ENCODE measurements at regions not wholly inside any gene's neighbourhood (a gene's known extent, or its start where the extent isn't known, plus 50 kb on each side); places are given as distances from the start of the nearest gene placed in this dataset.
"Not testable (repeated sequence)": the region's sequence is repeated elsewhere in the genome, so short reads cannot be mapped to it uniquely, and the experiment has no call there.

GRCh38 chr2:173673640-173674039 lies 291.5 kb downstream of the SP3 start:
- DNase-seq: no peak

DNA sequence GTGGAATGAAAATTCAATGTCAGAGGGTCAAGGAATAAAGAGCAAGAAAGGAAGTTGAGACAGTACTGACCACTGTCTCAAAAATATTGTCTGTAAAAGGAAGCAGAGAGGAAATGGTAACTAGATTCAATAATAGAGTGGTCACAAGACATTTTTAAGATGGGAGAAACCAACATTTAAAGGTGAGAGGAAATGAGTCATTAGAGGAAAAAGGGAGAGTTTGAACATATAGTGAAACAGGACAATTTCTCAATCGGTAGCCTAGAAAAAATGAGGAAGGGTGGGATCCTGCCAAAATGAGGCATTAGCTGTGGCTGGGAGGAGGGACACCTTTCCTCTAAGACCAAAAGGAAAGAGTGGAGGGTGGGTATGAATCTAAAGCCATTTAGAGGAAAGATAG lies 288.5 kb downstream of the SP3 start:
- no peak for DNase-seq

DNA sequence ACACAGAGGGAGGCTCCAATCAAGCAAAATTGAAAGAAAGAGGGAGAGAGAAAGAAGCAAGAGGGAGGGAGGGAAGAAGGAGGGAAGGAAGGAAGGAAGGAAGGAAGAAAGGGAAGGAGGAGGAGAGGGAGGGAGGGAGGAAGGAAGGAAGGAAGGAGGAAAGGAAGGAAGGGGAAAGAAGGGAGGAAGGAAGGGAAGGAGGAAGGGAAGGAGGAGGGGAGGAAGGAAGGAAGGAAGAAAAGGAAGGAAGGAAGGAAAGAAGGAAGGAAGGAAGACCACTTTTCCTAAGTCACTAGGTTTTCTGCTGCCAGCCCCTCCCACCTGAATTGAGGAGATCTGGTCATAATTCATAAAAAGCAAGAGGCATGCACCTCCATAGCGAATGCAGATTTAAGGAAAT lies 287.0 kb downstream of the SP3 start:
- DNase-seq: no peak

- DNase-seq: no peak
Observed at GRCh38 chr2:173680574-173680973, 284.6 kb downstream of the SP3 start.

- no peak for DNase-seq
Observed at GRCh38 chr2:173681881-173682650, 283.1 kb downstream of the SP3 start.

DNA sequence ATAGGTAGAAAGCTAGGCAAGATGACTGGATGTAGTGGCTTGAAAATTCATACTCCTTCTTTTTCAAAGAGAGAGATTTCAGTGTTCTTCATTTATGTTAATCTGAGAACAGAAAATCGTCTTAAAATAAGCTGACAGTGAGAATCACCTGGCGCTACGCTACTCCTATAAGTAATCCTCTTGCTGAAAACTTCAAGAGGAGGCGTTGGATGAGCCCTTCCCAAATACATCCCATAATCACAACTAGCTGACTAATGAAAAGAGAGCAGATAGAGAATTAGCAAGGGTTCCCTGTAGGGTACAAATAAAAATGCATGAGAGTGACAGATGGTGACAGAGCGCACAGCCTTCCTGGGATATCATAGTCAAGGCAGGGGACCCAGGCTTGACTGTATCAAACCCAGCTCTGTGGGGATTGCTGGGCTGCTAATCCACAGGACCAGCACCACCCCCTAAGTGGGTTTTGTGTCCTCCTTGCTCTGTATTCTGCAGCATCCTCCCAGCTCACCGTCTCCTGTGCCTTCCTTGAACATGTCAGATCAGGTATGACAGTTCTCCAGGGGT lies 280.2 kb downstream of the SP3 start:
- no peak for DNase-seq

DNA sequence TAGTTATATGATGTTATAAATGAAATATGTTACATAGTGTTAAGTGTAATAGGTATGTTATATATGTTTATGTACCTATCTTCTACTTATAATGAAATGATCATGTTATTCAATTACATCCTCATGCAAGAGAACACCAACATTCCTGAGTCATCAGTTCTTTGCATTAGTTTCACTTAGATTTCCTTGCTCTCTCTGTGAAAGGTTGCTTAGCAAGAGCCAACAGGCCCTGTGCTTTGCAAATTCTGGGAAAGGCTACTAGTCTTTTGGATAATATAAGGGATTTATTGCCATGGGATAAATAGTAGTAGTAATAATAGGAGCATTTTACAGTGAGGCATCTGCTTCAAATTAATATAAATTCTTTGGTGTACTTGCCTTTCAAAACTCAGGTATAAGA lies 274.8 kb downstream of the SP3 start:
- no peak for DNase-seq

DNA sequence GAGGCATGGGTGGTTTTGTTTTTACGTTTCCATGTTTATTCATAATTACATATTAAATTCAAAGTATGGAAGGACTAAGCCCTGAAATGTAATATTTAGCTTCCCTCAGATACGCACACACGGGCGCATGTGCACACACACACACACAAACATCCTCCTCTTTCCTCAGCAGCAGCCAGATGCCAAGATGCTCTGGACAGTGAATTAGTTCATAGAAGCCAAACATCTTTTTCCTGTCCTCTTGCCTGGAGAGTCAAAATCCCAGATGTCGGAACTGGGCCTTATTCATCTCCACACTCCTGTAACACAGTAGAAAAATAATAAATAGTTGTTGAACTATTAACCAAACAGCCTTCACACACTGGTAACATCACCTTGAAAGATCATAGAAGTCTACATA lies 273.1 kb downstream of the SP3 start:
- DNase-seq: no peak

DNA sequence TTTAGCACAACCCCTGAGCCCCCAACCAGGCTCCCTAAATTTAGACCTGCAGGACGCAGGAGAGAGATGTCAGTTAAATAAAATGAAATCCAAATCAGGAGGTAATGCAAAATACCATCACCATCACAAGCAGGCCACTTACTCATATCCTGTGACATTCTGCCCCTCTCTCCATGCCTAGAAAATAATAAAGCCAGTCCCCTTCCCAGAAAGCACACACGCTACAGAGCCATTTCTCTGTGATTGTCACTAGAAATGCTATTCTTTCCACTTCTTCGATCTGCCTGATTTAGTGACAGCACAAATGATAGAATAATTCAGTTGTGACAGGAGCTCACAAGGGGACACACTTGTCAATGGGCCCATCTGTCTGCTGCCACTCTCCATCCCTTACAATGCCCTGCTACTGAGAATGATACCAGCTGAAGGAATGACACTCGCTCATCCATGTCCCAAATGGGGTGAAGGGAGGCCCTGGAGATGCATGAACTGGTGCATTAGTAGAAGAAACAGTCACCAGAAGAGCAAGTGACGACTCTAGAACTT lies 272.1 kb downstream of the SP3 start:
- DNase-seq: no peak

DNA sequence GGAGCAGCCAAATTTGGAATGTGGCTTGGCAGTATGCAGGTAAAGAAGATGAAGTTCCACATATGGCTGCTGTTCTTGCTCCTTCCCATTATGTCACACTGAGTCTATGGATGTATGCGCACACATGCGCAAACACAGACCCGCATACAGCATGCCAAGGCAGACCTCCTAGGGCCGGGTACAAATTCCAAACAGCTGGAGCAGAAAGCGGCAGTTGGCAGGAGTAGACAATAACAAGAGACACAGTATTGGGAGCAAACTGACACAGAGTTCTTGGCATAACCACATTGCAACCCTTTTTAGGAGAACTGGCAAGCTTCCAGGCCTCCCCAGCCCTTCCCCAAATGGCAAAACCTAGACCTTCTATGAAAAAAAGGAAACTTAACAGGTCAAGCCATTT lies 268.9 kb downstream of the SP3 start:
- DNase-seq: peak; percentile 51

GRCh38 chr2:173697929-173698328 lies 267.2 kb downstream of the SP3 start:
- no peak for DNase-seq

- no peak for DNase-seq
Observed at GRCh38 chr2:173705656-173706055, 259.5 kb downstream of the SP3 start.

- no peak for DNase-seq
Observed at GRCh38 chr2:173706936-173707335, 258.2 kb downstream of the SP3 start.

- no peak for DNase-seq
Observed at GRCh38 chr2:173708806-173709205, 256.4 kb downstream of the SP3 start.

- no peak for DNase-seq
Observed at GRCh38 chr2:173711816-173712215, 253.4 kb downstream of the SP3 start.

- DNase-seq: no peak
Observed at GRCh38 chr2:173713904-173714555, 251.1 kb downstream of the SP3 start.

- no peak for DNase-seq
Observed at GRCh38 chr2:173715441-173715840, 249.7 kb downstream of the SP3 start.

DNA sequence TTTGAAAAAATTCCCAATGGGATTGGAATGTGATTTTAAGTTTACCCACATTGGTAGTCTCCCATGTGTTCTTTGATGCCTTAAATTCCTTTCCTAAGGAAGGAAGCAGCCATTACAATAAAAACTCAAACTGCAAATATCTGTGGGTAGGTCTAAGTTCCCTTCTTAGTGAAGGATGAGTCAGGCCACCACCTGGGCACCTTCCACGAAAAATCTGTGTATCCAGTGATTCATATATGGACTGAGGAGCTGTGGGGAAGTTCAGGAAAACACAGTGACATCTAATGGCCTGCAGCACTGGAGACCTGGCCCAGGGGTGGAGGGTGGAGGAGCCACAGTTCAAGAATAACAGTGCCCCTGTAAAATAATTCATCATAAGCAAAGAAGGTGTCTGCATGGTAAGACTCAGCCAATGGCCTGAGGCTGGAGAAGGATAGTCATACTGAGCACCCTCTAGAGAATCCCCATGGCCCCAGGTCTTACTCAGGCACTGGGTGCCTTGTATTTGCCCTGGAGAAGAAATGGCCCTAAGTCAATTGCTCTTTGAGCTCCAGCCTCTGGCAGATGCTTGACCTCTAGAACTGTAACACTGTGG lies 248.6 kb downstream of the SP3 start:
- no peak for DNase-seq

- DNase-seq: no peak
Observed at GRCh38 chr2:173719471-173719870, 245.7 kb downstream of the SP3 start.

DNA sequence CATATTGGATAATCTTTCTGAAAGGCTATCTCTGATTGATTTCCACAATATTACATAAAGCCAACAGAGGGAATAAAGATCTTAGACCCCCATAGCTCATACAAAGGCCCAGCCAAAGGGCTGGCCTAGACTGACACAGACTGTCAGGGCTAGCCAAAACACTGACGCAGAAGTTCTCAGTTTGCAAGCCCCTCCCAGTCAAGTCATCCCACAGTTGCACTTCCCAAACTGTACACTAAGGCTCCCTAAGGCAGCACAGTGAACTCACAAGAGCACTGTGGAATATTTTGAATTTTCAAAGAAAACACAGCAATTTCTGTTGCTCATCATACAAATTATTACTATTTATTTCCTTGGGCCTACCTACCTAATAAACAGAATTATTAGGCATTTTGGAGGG lies 244.9 kb downstream of the SP3 start:
- DNase-seq: no peak

DNA sequence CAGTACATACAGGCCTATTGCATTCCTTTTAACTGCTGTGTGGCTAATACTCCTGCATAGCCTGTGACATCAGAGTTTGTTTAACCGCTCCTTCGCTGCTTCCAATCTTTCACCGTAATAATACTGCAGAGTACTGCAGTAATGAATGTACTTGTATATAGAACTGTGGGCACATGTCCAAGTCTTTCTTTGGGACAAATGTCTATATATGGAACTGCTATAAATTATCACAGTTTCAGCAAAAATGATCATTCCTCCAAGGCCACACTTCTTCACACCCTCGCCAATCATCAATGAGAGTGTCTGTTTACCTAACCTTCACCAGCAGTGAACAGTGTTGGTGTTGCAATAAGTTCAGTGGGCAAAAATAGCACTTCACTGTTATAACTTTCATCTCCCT lies 230.4 kb downstream of the SP3 start:
- DNase-seq: no peak

DNA sequence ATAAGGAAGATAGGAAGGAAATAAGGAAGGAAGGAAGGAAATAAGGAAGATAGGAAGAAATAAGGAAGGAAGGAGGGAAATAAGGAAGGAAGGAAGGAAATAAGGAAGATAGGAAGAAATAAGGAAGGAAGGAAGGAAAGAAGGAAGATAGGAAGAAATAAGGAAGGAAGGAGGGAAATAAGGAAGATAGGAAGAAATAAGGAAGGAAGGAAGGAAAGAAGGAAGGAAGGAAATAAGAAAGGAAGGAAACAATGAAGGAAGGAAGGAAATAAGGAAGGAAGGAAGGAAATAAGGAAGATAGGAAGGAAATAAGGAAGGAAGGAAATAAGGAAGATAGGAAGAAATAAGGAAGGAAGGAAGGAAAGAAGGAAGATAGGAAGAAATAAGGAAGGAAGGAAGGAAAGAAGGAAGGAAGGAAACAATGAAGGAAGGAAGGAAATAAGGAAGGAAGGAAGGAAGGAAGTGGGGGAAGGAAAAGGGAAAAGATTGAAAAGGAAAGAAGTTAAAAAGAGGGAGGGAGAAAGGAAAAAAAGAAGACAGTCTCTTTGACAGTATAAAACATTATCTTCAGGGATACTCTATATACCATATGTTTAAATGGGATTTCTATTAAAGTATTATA lies 227.1 kb downstream of the SP3 start:
- not testable (repeated sequence) for DNase-seq

GRCh38 chr2:173739006-173739405 lies 226.2 kb downstream of the SP3 start:
- DNase-seq: no peak

Measured in right forelimb (tissue), 1 donor.